ENCODE measurements at regions not wholly inside any gene's neighbourhood (a gene's known extent, or its start where the extent isn't known, plus 50 kb on each side); places are given as distances from the start of the nearest gene placed in this dataset.

- Histone ChIP-seq H3K4me3 (no peak overlapping the region), H3K27me3 (replicated peaks; ENCODE audit: insufficient read depth) (no peaks in the 10 kb centered on the region), H3K4me1 (ENCODE audit: control insufficient read depth in 1 of 2, low read depth in 2 of 2) (no peaks in the 10 kb centered on the region), H3K36me3 (no peaks in the 10 kb centered on the region), H3K9me3 (no peaks in the 10 kb centered on the region), H3K27ac (no peak overlapping the region)
- no peak for TF ChIP-seq CTCF (IDR thresholded peaks at IDR 0.05)
- DNase-seq (ENCODE audit: low spot score) (no peak), ATAC-seq (ENCODE audit: insufficient number of reproducible peaks, low FRiP score, low read depth) (no peak)
Measured at GRCh38 chr3:186432944-186433732, 71.1 kb upstream of the DGKG start.

GRCh38 chr3:186432189-186432588, 70.2 kb upstream of the DGKG start:
- no peak overlapping the region for H3K27ac ChIP-seq
- H3K36me3 ChIP-seq: no peaks in the 10 kb centered on the region
- ATAC-seq (ENCODE audit: insufficient number of reproducible peaks, low FRiP score, low read depth): no peak
- H3K9me3 ChIP-seq: no peaks in the 10 kb centered on the region
- no peaks in the 10 kb centered on the region for H3K27me3 ChIP-seq (replicated peaks; ENCODE audit: insufficient read depth)
- no peak for TF ChIP-seq CTCF (IDR thresholded peaks at IDR 0.05)
- H3K4me1 ChIP-seq (ENCODE audit: control insufficient read depth in 1 of 2, low read depth in 2 of 2): peaks cover 0 to 3% of the 10 kb centered on the region in 2 donors
- no peak overlapping the region for H3K4me3 ChIP-seq
- DNase-seq (ENCODE audit: low spot score): no peak

GRCh38 chr3:186427627-186428281, 65.7 kb upstream of the DGKG start:
- no peak overlapping the region for H3K27ac ChIP-seq
- no peak overlapping the region for H3K4me3 ChIP-seq
- H3K36me3 ChIP-seq: no peaks in the 10 kb centered on the region
- H3K27me3 ChIP-seq (replicated peaks; ENCODE audit: insufficient read depth): no peaks in the 10 kb centered on the region
- no peak for DNase-seq (ENCODE audit: low spot score)
- peaks cover 0 to 3% of the 10 kb centered on the region in 2 donors for H3K4me1 ChIP-seq (ENCODE audit: control insufficient read depth in 1 of 2, low read depth in 2 of 2)
- no peak for TF ChIP-seq CTCF (IDR thresholded peaks at IDR 0.05)
- H3K9me3 ChIP-seq: no peaks in the 10 kb centered on the region
- no peak for ATAC-seq (ENCODE audit: insufficient number of reproducible peaks, low FRiP score, low read depth)

GRCh38 chr3:186425788-186426730, 64.0 kb upstream of the DGKG start:
- TF ChIP-seq CTCF (IDR thresholded peaks at IDR 0.05): peak; percentile 20
- no peaks in the 10 kb centered on the region for H3K36me3 ChIP-seq
- peaks cover 0 to 3% of the 10 kb centered on the region in 2 donors for H3K4me1 ChIP-seq (ENCODE audit: control insufficient read depth in 1 of 2, low read depth in 2 of 2)
- DNase-seq (ENCODE audit: low spot score) (no peak), ATAC-seq (ENCODE audit: insufficient number of reproducible peaks, low FRiP score, low read depth) (no peak)
- no peak overlapping the region for H3K27ac ChIP-seq
- no peaks in the 10 kb centered on the region for H3K27me3 ChIP-seq (replicated peaks; ENCODE audit: insufficient read depth)
- H3K4me3 ChIP-seq: no peak overlapping the region
- H3K9me3 ChIP-seq: no peaks in the 10 kb centered on the region

- no peaks in the 10 kb centered on the region for H3K9me3 ChIP-seq
- no peak for TF ChIP-seq CTCF (IDR thresholded peaks at IDR 0.05)
Measured at GRCh38 chr3:186421946-186422345, 59.9 kb upstream of the DGKG start.

More at GRCh38 chr3:186421946-186422345, 59.9 kb upstream of the DGKG start:
- Histone ChIP-seq H3K36me3 (no peaks in the 10 kb centered on the region), H3K27me3 (replicated peaks; ENCODE audit: insufficient read depth) (no peaks in the 10 kb centered on the region), H3K4me1 (ENCODE audit: control insufficient read depth in 1 of 2, low read depth in 2 of 2) (no peaks in the 10 kb centered on the region), H3K4me3 (no peak overlapping the region), H3K27ac (no peak overlapping the region)
- no peak for DNase-seq (ENCODE audit: low spot score)
- ATAC-seq (ENCODE audit: insufficient number of reproducible peaks, low FRiP score, low read depth): no peak

Data from thoracic aorta (tissue), 2 donors.